Eye (tissue), 1 donor: ENCODE measurements at regions not wholly inside any gene's neighbourhood (a gene's known extent, or its start where the extent isn't known, plus 50 kb on each side); places are given as distances from the start of the nearest gene placed in this dataset.
"Not testable (repeated sequence)": the region's sequence is repeated elsewhere in the genome, so short reads cannot be mapped to it uniquely, and the experiment has no call there.

ENCODE experiments used
- DNase-seq: peaks from one replicate; pipeline ENCODE4 v3.0.0-alpha.2; 2015

GRCh38 chr13:105758918-105759860 is 776.3 kb downstream of the EFNB2 start:
- DNase-seq = no peak

GRCh38 chr13:105740739-105741138 is 794.7 kb downstream of the EFNB2 start:
- no peak for DNase-seq

GRCh38 chr13:105737688-105738087 is 797.8 kb downstream of the EFNB2 start:
- no peak for DNase-seq

GRCh38 chr13:105735281-105735680 is 800.2 kb downstream of the EFNB2 start:
- DNase-seq = no peak

- no peak for DNase-seq
Observed at GRCh38 chr13:105732806-105733529, 802.5 kb downstream of the EFNB2 start.

- DNase-seq = no peak
Observed at GRCh38 chr13:105725887-105726286, 809.6 kb downstream of the EFNB2 start.

- peak; percentile 24 for DNase-seq
Observed at GRCh38 chr13:105721016-105721415, 814.4 kb downstream of the EFNB2 start.

GRCh38 chr13:105719859-105720258 is 815.6 kb downstream of the EFNB2 start:
- no peak for DNase-seq

- no peak for DNase-seq
Observed at GRCh38 chr13:105709181-105709580, 826.3 kb downstream of the EFNB2 start.

GRCh38 chr13:105703843-105704242 is 831.6 kb downstream of the EFNB2 start:
- no peak for DNase-seq

GRCh38 chr13:105702441-105702840 is 833.0 kb downstream of the EFNB2 start:
- DNase-seq = no peak

- DNase-seq = no peak
Observed at GRCh38 chr13:105692769-105693168, 842.7 kb downstream of the EFNB2 start.

- DNase-seq = no peak
Observed at GRCh38 chr13:105684216-105684615, 851.2 kb downstream of the EFNB2 start.

- DNase-seq = no peak
Observed at GRCh38 chr13:105679838-105680237, 855.6 kb downstream of the EFNB2 start.

GRCh38 chr13:105678072-105678471 is 857.4 kb downstream of the EFNB2 start:
- DNase-seq = no peak

GRCh38 chr13:105672881-105673280 is 862.6 kb downstream of the EFNB2 start:
- no peak for DNase-seq

- not testable (repeated sequence) for DNase-seq
Observed at GRCh38 chr13:105671131-105671530, 864.3 kb downstream of the EFNB2 start.

GRCh38 chr13:105670179-105670990 is 865.1 kb downstream of the EFNB2 start:
- DNase-seq = no peak

- no peak for DNase-seq
Observed at GRCh38 chr13:105665284-105665683, 870.2 kb downstream of the EFNB2 start.

- no peak for DNase-seq
Observed at GRCh38 chr13:105663182-105663581, 872.3 kb downstream of the EFNB2 start.

GRCh38 chr13:105660561-105660960 is 874.9 kb downstream of the EFNB2 start:
- DNase-seq = no peak

GRCh38 chr13:105658431-105658830 is 877.0 kb downstream of the EFNB2 start:
- no peak for DNase-seq

GRCh38 chr13:105655046-105655445 is 880.4 kb downstream of the EFNB2 start:
- DNase-seq = no peak
